Dedifferentiated amniotic fluid mesenchymal stem cell (primary cell): ENCODE measurements at regions not wholly inside any gene's neighbourhood (a gene's known extent, or its start where the extent isn't known, plus 50 kb on each side); places are given as distances from the start of the nearest gene placed in this dataset.
"Not testable (repeated sequence)": the region's sequence is repeated elsewhere in the genome, so short reads cannot be mapped to it uniquely, and the experiment has no call there.

ENCODE experiments used
- DNase-seq: peaks from one replicate; pipeline ENCODE4 v3.0.0-alpha.2; 2016; ENCODE audit errors: extremely low spot score

DNA sequence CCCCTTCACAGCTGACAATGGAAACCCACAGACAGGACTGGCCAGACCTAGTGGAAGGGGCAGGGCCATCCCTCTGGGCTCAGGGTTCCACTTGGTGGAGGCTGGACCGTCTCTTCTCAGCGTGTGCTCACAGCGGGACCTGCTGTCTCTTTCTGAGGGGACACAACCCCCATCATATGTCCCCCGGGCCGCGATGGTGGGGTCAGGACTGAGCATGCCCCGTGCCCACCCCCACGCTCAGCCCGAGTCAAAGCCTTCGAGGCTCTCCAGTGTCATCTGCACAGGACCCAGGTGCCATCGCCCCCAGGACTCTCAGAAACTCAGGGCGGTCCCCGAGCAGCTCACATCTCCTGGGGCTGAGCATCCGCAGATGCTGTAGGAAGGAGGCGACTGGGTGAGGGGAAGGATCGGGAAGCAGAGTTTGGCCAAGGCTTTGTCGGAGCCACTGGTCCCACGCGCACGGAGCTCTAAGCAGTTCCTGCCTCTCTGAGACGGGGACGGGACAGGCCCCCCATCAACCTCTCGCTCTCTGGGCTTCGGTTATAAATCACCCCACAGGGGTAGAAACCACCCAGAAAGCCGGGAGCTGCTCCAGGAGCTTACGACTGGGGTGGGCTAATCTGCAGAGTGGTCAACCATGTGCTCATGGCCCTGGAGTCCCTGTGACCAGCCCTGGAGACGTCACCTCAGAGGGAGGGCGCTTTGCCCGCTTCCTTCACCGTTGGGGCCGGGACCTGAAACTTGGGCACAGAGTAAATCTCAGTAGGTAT is 183.4 kb upstream of the SULF2 start:
- DNase-seq: no peak

DNA sequence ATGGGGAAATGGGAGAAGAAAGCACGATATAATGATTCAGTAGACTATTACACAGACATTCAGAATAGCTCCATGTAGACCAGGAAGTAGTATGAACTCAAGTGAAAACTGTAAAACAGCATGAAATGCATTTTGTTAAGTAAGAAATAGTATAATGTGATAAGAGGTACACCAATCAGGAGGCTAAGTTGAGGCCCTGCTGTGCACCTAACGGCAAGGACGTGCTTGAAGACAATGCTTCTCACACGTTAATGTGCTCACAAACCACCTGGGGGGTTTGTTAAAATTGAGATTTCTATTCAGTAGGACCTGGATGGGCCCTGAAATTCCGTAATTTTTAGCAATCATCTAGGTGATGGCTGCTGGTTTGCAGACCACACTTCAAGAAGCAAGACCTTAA is 178.9 kb upstream of the SULF2 start:
- DNase-seq: no peak

DNA sequence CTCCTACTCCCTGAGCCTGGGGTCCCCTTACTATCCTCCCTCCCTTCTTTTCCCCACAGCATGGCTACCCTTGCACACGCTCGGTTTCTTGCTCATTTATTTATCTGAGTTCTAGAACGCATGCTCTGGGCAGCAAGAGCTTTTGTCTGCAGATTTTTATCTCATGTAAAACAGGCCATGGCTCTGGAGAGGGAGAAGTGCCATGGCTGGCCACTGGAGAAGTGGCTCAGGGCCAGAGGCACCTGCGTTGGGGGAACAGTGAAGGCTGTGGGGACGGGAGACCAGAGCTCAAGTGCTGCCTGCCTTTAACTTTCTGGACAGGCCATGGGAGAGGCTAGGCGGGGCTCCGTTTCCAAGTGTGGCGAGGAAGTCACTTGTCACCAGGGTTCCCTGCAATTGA is 177.7 kb upstream of the SULF2 start:
- no peak for DNase-seq

DNA sequence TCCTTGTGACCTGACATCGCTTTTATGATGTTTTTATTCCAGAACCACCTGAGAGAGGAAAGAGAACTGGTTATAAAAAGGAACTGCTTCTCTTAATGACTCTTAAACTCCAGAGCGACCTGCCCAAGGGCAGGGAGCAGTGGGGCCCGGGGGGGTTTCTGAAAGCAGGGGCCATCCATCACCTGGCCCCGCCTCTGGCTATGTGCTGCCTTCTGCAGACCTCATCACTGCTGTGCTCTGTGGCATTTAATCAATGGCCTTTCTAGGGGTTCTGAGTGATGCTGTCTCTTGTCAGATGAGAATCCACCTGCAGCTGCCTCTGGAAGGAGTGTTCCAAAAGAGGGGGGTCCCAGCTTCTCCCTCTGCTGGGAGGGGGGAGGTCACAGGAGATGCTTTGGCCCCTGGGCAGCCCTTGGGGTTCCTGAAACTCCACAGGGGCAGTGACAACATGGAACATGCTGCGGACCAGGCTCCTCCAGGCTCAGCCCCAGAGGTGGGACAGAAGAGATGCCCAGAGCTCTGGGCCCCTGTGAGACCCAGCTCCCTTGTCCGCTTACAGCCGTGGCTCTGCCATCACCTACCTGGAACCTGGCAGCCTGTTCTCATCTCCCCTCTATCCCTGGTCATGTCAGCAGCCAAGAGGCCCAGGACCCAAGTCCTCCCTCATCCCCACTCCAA is 177.1 kb upstream of the SULF2 start:
- DNase-seq: no peak

DNA sequence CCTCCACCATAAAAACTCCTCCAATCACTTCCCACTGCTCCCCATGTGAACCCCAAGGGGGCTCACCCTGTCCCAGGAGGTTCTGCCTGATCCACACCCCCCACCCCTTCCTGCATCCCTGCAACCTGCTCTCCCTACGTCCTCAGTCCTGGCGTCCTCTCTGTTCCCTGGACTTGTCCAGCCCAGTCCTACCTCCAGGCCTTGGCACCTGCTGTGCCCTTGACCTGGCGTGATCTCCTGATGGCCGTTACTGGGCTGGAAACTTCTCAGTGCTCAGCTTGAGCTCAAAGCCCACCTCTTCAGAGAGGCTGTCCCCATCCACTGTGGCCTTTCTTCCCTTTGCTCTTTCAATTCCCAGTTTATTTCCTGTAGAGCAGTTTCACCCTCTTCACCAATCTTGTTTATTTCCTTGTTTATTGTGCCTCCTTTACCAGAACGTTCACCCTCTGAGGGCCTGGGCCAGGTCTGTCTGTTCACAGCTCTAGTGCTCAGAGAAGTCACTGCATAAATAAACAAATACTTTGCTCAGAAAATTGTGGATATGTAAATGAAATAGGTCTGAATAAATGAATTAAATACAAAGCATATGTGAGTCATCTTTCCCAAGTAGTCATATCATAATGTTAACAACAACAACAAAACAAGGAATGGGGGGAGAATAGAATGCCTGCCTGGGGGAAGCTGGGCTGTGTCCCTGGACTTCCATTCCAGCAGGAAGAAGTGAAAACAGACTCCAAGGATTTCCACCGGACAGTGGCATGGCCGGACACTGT is 175.7 kb upstream of the SULF2 start:
- DNase-seq: no peak

DNA sequence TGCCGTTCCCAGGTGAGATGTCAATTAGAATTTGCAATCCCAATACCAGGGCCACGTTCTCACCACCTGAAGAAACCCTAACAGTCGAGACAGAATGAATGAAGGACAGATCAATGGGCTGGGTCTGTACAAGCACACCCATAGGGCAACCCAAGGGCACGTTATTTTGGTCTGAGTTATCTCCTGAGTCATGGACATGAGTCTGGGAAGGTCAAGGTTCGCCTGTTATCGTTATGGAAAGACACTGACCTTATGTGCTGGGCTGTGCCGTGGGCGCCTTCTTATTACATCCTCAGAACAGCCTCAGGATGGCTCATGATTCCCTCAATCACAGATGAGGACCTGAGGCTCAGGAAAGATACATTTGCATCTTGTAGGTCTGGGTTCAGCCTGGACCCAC is 175.0 kb upstream of the SULF2 start:
- DNase-seq: no peak

DNA sequence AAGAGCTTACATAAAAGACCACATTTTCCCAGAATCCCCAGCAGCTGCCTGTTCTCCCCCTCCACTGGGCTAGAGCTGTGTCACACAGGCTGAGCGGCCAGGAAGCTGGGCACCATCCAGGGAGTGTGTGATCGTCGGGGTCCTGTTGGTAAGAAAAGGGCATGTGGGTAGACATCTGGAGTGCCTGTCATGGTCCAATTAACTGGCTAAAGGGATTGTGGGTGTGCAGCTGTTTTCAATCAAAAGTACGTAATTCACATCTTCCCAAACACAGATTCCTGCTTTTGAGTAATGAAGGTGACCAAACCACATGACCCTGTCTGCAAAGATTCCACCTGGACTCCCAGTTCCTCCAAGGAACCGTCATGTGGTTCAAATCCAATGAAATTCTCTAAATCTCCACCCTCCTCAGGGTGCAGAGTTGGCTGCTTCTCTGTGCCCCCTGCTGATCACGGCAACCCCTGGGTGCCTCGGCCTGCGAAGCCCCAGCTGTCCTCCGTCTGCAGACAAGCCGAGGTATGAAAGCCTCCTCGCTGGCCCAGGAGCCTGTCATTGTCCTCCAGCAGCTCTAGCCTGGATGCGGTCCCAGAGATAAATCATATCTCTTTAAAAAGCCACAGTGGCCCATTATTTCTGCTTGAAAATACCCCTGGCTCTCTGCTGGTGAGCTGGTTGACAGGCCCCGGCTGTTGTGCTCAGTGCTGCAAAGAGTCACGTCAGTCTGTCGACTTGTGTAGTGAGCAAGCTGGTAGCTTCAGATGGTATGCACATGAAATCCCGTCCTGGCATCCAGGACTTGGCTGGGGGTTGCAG is 172.9 kb upstream of the SULF2 start:
- DNase-seq: not testable (repeated sequence)

DNA sequence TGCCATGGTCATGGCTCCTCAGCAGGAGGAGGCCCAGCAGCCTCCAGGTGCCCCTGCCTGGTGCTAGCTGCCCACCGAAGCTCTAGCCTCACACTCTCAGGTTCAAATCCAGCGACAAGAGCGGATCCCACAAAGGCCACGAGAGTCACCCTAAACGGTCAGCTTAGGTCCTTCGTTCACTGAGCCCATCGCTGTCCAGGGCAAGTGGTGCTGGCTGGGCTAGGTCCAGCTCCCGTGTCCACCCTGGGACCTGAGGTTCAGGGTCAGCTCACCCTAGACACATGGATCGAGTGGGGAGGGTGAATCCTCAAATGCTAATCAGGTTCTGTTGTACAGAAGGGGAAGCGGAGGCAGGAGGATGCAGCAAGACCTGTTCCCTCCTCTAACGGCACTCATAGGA is 171.9 kb upstream of the SULF2 start:
- no peak for DNase-seq

DNA sequence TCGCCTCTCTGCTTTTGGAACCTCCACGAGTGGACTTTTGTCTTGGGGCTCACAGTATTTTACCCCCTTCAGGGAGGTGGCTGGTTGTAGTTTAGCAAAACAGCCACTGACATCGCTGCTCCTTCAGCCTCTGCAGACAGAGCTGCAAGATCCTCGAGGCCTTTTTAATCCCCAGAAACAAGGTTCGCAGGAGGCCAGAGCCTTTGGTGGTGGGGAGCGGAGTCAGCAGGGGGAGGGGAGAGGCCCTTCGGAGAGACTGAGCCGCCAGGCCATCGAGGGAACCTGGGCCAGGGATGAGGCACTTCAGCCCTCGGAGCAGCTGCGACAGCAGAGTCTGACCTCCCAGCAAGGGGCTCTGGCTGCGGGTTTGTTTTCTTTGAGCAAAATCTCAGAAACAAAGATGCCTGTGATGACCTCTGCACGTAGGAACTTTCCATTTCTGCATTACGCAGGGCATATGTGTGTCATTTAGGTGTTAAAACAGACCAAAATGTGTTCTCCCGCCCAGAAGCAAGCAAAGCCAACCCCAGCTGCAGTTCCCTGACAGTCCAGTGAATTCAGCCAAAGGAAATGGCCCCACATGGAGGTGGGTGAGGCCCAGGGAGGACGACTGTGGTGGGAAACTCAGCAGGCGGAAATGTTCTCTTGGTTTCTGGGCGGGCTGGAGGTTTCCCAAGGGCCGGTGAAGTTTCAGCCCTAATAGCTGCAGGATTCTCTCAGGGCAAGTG is 171.2 kb upstream of the SULF2 start:
- no peak for DNase-seq

DNA sequence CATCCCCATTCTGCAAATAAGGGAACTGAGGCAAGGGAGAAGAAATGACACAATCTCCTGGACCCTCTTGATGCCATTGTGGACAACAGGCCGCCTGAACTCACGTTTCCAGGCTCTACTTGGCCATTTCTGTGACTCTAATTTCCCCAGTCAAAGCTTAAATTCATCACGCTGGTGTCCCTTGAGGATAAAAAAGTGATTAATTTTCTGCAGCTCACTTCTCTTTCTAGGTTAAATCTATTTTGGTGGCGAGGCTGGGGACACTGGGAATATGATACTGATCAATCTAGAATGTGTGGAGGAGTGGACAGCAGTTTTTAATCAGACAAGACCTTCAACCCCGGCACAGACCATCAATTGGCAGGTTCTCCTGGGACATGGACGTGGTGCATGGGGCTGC is 168.2 kb upstream of the SULF2 start:
- DNase-seq: no peak

DNA sequence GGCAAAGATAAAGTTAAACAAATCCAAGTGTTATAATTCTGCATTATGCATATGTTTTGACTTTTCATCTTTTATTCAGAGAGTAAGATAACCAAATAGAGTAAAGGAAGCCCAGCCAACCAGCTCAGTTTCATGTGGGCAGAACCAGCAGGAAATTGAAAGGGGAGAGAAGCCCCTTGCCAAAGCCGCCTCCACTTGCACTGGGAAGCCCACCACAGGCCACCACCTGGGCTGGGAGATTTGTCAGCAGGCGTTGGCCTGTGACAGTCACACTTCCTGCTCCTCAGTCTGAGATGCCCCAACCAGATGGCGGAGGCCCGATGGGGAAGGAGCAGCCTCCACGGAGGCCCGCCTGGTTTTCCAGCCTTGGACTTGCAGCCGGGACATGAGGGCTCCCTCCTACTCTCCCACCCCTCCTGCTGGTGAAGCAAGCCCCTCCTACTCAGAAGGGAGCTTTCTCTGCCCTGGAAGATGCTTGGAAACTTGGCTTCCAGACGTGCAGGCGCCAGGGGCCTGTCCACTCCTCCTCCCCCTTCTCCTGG is 166.8 kb upstream of the SULF2 start:
- no peak for DNase-seq

DNA sequence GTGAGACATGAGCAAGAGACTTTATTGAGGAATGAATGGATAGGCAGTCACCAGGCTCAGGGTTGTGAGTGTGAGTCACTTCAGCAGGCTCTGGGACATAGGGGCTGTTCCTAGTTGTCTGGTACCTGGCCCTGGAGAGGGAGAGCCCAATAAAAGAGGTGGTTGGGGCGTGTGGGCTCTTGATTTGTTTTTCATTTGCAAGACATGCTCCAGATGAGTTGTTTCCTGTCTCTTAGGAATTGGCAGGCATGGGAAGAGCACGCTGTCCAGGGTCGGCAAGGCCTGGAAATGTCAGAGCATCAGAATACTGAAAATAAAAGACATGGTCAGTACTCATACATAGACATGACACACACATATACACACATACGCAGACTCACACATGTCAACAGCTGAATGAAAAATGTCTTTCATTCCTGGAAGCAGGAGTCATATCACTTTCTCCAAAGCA is 166.3 kb upstream of the SULF2 start:
- DNase-seq: no peak

DNA sequence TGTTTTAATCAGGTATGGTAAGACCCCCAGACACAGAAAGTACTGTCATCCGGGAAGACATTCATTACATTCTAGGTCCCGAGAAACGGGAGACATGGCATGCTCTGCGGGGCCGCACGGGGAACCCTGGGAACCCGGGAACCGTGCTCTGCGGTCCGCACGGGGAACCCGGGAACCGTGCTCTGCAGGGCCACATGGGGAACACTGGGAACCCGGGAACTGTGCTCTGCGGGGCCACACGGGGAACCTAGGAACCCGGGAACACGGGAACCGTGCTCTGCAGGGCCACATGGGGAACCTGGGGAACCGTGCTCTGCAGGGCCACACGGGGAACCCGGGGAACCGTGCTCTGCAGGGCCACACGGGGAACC is 165.6 kb upstream of the SULF2 start:
- DNase-seq: no peak

DNA sequence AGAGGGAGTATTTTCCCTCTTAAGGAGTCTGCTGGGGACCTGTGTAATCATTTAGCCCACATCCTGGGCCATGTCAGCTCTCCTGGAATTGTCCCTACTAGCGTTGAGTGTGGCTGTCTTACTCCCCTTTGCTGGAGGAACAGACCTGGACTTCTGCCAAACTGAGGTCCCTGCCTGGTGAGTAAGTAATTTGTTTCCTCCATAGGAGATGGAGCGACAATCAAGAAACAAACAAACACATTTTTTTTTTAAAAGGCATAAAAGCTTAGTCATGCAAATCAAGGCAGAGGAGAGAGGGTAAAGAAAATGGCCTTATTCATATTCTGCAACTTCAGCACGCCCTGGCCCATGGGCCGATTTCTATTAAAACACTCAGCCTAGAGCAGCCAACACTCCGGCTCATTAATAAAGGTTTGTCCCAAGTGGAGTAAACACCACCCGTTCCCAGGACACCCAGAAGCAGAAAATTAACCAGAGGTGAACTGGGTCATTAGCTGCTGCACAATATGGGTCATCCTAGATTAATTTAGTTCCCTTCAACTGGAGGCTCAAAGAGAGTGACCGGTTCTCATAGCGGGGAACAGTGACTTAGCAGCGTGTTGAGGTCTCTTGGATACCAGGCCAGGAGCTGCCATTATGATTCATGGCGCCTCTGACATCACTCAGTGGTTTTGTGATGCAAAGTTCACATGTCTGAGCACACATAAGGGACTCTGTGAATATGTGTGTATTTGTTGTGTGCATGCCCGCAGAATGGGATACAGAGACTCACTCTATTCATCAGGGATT is 165.0 kb upstream of the SULF2 start:
- no peak for DNase-seq

DNA sequence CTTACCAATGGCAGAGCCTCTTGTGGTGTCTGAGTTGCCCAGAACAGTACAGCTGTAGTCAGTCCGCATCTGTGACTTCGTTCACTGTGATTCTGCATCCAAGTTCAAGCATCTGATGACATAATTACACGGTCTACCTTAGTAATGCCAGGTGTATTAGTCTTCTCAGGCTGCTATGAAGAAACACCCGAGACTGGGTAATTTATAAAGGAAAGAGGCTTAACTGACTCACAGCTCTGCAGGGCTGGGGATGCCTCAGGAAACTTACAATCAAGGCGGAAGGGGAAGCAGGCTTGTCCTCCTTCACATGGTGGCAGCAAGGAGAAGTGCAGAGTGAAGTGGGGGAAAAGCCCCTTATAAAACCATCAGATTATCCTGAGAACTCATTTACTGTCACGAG is 163.9 kb upstream of the SULF2 start:
- DNase-seq: no peak

DNA sequence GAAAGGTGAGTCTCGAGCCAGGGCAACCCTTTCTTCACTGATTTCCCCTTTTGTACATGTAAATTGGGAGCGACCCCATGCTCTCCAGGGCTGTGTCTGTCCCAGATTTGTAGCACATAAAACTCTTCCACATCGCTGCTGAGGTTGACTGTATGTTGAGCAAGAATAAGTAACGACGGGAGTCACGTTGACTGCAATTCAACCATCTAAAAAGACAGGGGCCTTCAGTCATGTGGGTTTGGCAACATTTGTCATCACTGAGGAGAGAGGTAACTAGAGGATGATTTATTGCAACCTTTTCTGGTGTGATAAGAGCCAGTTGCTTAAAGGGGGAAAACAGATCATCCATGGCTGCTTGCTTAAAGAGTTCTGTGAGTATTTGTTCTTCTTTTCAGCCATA is 159.4 kb upstream of the SULF2 start:
- no peak for DNase-seq

DNA sequence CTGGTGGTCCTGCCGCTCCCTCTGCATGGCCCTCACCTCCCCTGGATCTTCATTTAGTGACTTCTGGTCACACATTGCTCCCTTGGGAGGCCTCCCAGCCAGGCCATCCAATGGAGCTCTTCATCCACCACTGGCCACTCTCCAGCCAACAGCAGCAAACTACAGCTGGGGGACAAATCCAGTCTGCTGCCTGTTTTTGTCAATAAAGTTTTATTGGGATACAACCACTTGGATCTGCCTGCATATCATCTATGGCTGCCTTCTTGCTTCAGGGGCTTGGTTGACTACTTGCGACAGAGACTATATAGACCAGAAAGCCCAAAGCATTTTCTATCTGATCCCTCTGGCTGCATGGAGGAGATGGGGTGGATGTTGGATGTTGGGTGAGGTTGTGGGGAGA is 156.6 kb upstream of the SULF2 start:
- DNase-seq: no peak

DNA sequence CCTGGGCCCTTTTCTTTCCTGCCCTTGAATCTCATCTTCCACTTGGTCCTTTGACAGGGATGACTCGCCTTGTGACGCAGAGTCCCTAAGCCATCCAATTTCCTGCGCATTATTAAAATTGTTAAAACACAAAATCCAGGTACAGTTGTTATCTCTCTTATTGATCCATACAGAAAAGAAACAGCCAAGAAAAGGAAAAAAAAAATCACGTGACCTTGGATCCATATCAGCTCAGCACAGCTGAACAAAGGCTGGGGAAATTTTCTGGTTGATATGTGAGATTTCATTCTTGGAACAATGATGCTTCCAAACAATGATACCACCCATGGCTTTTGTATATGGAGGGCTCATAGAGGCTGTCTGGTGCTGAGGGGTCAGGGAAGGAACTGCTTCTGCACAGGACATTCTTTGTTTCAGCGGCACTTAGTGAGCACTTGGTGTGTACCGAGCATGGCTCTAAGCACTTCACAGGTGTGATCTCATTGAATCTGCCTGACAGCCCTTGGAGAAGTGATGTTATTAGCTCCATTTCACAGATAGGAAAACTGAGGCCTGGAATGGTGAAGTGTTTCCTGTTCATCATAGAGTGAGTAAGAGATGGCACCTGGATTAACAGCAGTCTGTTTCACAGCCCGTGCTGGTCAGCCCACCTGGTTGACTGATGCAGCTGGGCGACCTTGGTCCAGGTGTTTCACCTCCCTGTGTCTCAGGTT is 155.0 kb upstream of the SULF2 start:
- no peak for DNase-seq

DNA sequence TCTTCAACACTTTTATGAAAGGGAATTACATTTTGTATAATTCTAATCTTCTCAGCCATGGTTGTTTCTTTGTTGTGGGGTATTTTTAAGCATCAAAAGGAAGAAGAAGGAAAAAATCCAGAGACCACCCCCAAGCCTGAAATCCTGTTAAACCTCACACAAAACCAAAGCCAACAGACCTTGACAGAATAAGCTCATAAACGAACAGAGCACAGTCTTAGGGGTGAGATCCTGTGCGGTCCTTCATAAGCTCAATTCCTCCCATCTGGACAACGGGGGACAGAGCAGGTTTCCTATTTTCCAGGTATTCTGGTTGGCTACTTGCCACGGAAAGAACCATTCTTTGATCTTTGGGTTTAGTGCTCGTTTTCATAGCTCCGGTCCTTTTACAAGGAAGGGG is 151.3 kb upstream of the SULF2 start:
- DNase-seq: no peak

DNA sequence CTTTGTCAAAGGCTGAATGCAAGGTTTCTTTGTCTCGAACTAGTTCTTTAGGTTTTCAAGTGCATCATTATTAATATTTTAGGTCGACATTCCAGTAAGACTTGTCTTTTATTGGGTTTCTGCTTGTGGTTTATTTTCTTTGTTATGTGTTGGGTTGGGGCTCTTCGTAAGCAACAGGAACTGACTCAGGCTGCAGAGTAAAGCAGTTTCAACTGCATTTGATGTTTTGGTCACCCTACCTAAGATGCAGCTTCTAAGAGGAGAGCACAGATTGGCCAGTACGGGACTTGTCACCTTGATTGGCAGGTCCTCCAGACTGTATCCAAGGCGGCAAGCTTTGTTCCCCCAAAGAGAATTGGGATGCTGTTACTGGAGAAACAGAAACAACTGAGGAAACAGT is 149.5 kb upstream of the SULF2 start:
- no peak for DNase-seq
